Prostate gland (tissue), 2 donors: ENCODE measurements at regions not wholly inside any gene's neighbourhood (a gene's known extent, or its start where the extent isn't known, plus 50 kb on each side); places are given as distances from the start of the nearest gene placed in this dataset.

Source experiments
- POLR2A ChIP-seq: fragments of 450-650 bp; IDR thresholded peaks from one replicate; pipeline ENCODE4 v1.6.1; 2016; ENCODE audit warnings: antibody characterized with exemption, mild to moderate bottlenecking
- TF ChIP-seq, protein P1 (sequence below), 4 experiments: fragments of 200-600 bp in 2 of 4; fragments of 450-650 bp in 2 of 4; sonication (generic) in 2 of 4; IDR thresholded peaks; 1 replicate in 3 of 4; 2 replicates in 1 of 4; pipeline ENCODE4 v1.5.1; 2016 to 2019; ENCODE audit warnings: antibody characterized with exemption in 4 of 4, mild to moderate bottlenecking in 2 of 4, moderate library complexity in 2 of 4

DNA sequence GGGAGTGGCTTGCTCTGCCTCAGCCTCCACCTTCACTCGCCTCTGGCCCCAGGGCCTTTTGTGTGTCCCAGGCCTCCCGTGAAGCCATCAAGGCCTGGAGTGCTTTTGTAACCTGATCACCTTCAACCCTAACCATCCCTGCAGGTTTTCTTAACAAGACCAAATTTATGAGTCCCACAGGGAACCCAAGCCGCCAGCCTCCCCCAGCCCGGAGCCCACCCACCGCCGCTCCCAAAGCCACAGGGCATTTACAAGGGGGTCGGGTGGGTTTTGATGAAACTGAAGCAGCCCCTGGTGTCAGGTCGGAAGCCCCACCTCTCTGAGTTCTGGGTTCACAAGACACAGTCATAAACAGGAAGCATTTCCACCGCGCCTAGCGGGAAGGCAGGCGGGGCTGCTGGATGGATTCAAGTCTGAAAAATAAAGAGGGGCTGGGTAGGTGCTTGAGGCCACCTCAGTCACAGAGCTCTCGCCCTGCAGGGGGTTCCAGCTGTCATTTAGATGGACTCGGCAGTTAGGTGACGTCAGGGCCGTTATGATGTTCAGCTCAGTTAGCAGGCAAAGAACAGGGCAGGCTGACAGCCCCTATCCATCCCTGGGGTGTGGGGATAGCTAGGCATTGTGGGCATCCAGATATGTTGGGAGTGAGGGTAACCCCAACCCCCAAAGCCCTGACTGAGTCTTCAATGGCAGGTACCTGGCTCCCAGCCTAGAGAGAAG is 128.5 kb downstream of the BCOR start:
- TF ChIP-seq, protein P1, sequence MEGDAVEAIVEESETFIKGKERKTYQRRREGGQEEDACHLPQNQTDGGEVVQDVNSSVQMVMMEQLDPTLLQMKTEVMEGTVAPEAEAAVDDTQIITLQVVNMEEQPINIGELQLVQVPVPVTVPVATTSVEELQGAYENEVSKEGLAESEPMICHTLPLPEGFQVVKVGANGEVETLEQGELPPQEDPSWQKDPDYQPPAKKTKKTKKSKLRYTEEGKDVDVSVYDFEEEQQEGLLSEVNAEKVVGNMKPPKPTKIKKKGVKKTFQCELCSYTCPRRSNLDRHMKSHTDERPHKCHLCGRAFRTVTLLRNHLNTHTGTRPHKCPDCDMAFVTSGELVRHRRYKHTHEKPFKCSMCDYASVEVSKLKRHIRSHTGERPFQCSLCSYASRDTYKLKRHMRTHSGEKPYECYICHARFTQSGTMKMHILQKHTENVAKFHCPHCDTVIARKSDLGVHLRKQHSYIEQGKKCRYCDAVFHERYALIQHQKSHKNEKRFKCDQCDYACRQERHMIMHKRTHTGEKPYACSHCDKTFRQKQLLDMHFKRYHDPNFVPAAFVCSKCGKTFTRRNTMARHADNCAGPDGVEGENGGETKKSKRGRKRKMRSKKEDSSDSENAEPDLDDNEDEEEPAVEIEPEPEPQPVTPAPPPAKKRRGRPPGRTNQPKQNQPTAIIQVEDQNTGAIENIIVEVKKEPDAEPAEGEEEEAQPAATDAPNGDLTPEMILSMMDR (IDR thresholded peaks at IDR 0.05) = no peak
- no peak for TF ChIP-seq POLR2A
